ENCODE measurements at regions not wholly inside any gene's neighbourhood (a gene's known extent, or its start where the extent isn't known, plus 50 kb on each side); places are given as distances from the start of the nearest gene placed in this dataset.

- TF ChIP-seq CTCF (conservative IDR thresholded peaks at IDR 0.05 in 1 of 2, IDR thresholded peaks at IDR 0.05 in 1 of 2; ENCODE audit: extremely low read depth in 1 of 2, insufficient read depth in 1 of 2, low read depth in 1 of 2, low read length in 2 of 2): no peak
- no peak for TF ChIP-seq EZH2 (IDR thresholded peaks at IDR 0.05; ENCODE audit: borderline replicate concordance, low read length)
These were observed 1572.8 kb upstream of the PIK3C3 start for GRCh38 chr18:40382197-40382596.
